OCI-LY7 (cell line): ENCODE measurements at regions not wholly inside any gene's neighbourhood (a gene's known extent, or its start where the extent isn't known, plus 50 kb on each side); places are given as distances from the start of the nearest gene placed in this dataset.

ENCODE experiments used
- CTCF ChIP-seq: fragments of 200-600 bp; sonication (generic); conservative IDR thresholded peaks from 2 replicates; pipeline ENCODE4 v1.5.1; 2014; ENCODE audit warnings: mild to moderate bottlenecking, antibody characterized with exemption, low read length, moderate library complexity, mixed read lengths
- EZH2phosphoT487 ChIP-seq: fragments of 200-600 bp; sonication (generic); IDR thresholded peaks from 2 replicates; pipeline ENCODE4 v1.6.1; 2018; ENCODE audit warnings: low read depth, borderline replicate concordance, mild to moderate bottlenecking, mixed run types, antibody characterized with exemption, low read length, moderate library complexity, mixed read lengths

GRCh38 chr7:135257-135653 lies 57.1 kb upstream of the FAM20C start:
- TF ChIP-seq CTCF (no peak), EZH2phosphoT487 (no peak)
